IMR-90 (cell line): ENCODE measurements at regions not wholly inside any gene's neighbourhood (a gene's known extent, or its start where the extent isn't known, plus 50 kb on each side); places are given as distances from the start of the nearest gene placed in this dataset.

Experiments used
- ATAC-seq: fragments of 200-7000 bp; cut with Tn5 transposase; 2 replicates; pipeline ENCODE4 v1.9.1; 2020; ENCODE audit warnings: low read depth, mild to moderate bottlenecking, moderate library complexity
- BruUV-seq: library from RNA; stranded (reverse); fragments of 400-500 nt; replicated peaks from 2 replicates; lab custom pipeline; 2021; lab: Mats Ljungman, UMichigan
- CTCF ChIA-PET: fragments of 300-600 bp; formaldehyde crosslinking; extraction: SDS; loops from one replicate; lab custom pipeline; 2021; ENCODE audit warnings: antibody characterized with exemption; lab: Yijun Ruan, JAX
- POLR2A ChIA-PET: fragments of 300-600 bp; sonication (Branson Sonifier 250); formaldehyde crosslinking; loops from one replicate; lab custom pipeline; 2022; ENCODE audit warnings: antibody characterized with exemption; ENCODE audit not compliant: unreplicated experiment; lab: Charles Lee
- DNase-seq: peaks from one replicate; pipeline ENCODE4 v3.0.0; 2013
- H2AFZ ChIP-seq: replicated peaks from 2 replicates; pipeline ENCODE3; 2013; ENCODE audit warnings: low read length, mild to moderate bottlenecking; ENCODE audit not compliant: poor library complexity
- H2AK5ac ChIP-seq: 2 replicates; pipeline ENCODE4 v1.6.1; 2013; ENCODE audit warnings: low read depth, low read length, inconsistent platforms
- H2AK9ac ChIP-seq: replicated peaks from 2 replicates; pipeline ENCODE3; 2013; ENCODE audit warnings: mild to moderate bottlenecking, low read depth, low read length, moderate library complexity; ENCODE audit not compliant: poor library complexity
- H2BK120ac ChIP-seq: 2 replicates; pipeline ENCODE4 v1.6.1; 2013; ENCODE audit warnings: low read depth, low read length, inconsistent platforms
- H2BK15ac ChIP-seq: 3 replicates; pipeline ENCODE4 v1.6.1; 2013; ENCODE audit warnings: low read depth, low read length, inconsistent platforms
- H2BK20ac ChIP-seq: 2 replicates; pipeline ENCODE4 v1.6.1; 2013; ENCODE audit warnings: low read depth, mild to moderate bottlenecking, inconsistent platforms, low read length, moderate library complexity
- H2BK5ac ChIP-seq: 2 replicates; pipeline ENCODE4 v1.6.1; 2013; ENCODE audit warnings: mild to moderate bottlenecking, low read depth, low read length, inconsistent platforms; ENCODE audit not compliant: poor library complexity, severe bottlenecking
- H3K14ac ChIP-seq: replicated peaks from 2 replicates; pipeline ENCODE4 v1.6.1; 2013; ENCODE audit warnings: low read depth, low read length, inconsistent platforms
- H3K18ac ChIP-seq: 2 replicates; pipeline ENCODE4 v1.6.1; 2013; ENCODE audit warnings: low read depth, low read length, control low read depth
- H3K23ac ChIP-seq: 2 replicates; pipeline ENCODE4 v1.6.1; 2013; ENCODE audit warnings: low read depth, low read length, inconsistent platforms
- H3K27ac ChIP-seq: 2 replicates; pipeline ENCODE4 v1.5.1; 2013; ENCODE audit warnings: mild to moderate bottlenecking, control low read depth, low read length; ENCODE audit not compliant: insufficient read depth
- H3K27me3 ChIP-seq: 2 replicates; pipeline ENCODE4 v1.6.1; 2013; ENCODE audit warnings: low read length; ENCODE audit not compliant: control insufficient read depth, insufficient read depth
- H3K36me3 ChIP-seq: 2 replicates; pipeline ENCODE4 v1.6.1; 2013; ENCODE audit warnings: low read length, mixed read lengths; ENCODE audit not compliant: control insufficient read depth, insufficient read depth
- H3K4ac ChIP-seq: 2 replicates; pipeline ENCODE4 v1.6.1; 2013; ENCODE audit warnings: low read depth, low read length, inconsistent platforms
- H3K4me1 ChIP-seq: 2 replicates; pipeline ENCODE4 v1.6.1; 2013; ENCODE audit warnings: low read length, mixed read lengths; ENCODE audit not compliant: control insufficient read depth, insufficient read depth
- H3K4me2 ChIP-seq: 2 replicates; pipeline ENCODE4 v1.6.1; 2013; ENCODE audit warnings: low read depth, mild to moderate bottlenecking, control low read depth, low read length, moderate library complexity
- H3K4me3 ChIP-seq: 2 replicates; pipeline ENCODE4 v1.5.1; 2013; ENCODE audit warnings: low read depth, mild to moderate bottlenecking, control low read depth, low read length, moderate library complexity; ENCODE audit not compliant: insufficient read depth
- H3K56ac ChIP-seq: 2 replicates; pipeline ENCODE4 v1.6.1; 2013; ENCODE audit warnings: low read length, inconsistent platforms; ENCODE audit not compliant: insufficient read depth; ENCODE audit errors: extremely low read depth
- H3K79me1 ChIP-seq, 2 experiments: 2 replicates each; pipeline ENCODE4 v1.6.1; 2013; ENCODE audit warnings: low read length in 2 of 2, inconsistent platforms in 1 of 2, low read depth in 1 of 2
- H3K9ac ChIP-seq: 2 replicates; pipeline ENCODE4 v1.6.1; 2013; ENCODE audit warnings: low read depth, low read length, control low read depth
- H3K9me1 ChIP-seq: 2 replicates; pipeline ENCODE4 v1.6.1; 2013; ENCODE audit warnings: low read length, inconsistent platforms; ENCODE audit not compliant: insufficient read depth
- H3K9me3 ChIP-seq: 2 replicates; pipeline ENCODE4 v1.6.1; 2013; ENCODE audit warnings: low read length; ENCODE audit not compliant: control insufficient read depth, insufficient read depth
- H4K20me1 ChIP-seq: 2 replicates; pipeline ENCODE4 v1.6.1; 2013; ENCODE audit warnings: low read length, inconsistent platforms; ENCODE audit not compliant: insufficient read depth
- H4K5ac ChIP-seq: 2 replicates; pipeline ENCODE4 v1.6.1; 2013; ENCODE audit warnings: mild to moderate bottlenecking, low read depth, low read length, control low read depth
- H4K8ac ChIP-seq, 2 experiments: 2 replicates each; pipeline ENCODE4 v1.6.1; 2013; ENCODE audit warnings: low read depth in 2 of 2, low read length in 2 of 2, control low read depth in 1 of 2, inconsistent platforms in 1 of 2
- H4K91ac ChIP-seq: 2 replicates; pipeline ENCODE4 v1.6.1; 2013; ENCODE audit warnings: low read depth, low read length, inconsistent platforms; ENCODE audit not compliant: insufficient read depth
- BHLHE40 ChIP-seq: fragments of 150-350 bp; IDR thresholded peaks from 2 replicates; pipeline ENCODE4 v1.6.1; 2016; ENCODE audit warnings: mild to moderate bottlenecking, low read depth, low read length
- CEBPB ChIP-seq: IDR thresholded peaks from 2 replicates; pipeline ENCODE4 v1.6.1; 2012; ENCODE audit warnings: low read depth, low read length, improper control_type of control experiment
- CTCF ChIP-seq: conservative IDR thresholded peaks from 2 replicates; pipeline ENCODE4 v1.5.1; 2012; ENCODE audit warnings: mild to moderate bottlenecking, low read depth, low read length, improper control_type of control experiment
- ELK1 ChIP-seq: fragments of 150-350 bp; IDR thresholded peaks from 2 replicates; pipeline ENCODE4 v1.6.1; 2016; ENCODE audit warnings: low read depth, mild to moderate bottlenecking, low read length, moderate library complexity, borderline replicate concordance
- FOS ChIP-seq: fragments of 150-350 bp; IDR thresholded peaks from 2 replicates; pipeline ENCODE4 v1.6.1; 2016; ENCODE audit warnings: low read depth, low read length
- MAFK ChIP-seq: IDR thresholded peaks from 2 replicates; pipeline ENCODE4 v1.6.1; 2012; ENCODE audit warnings: low read depth, low read length, improper control_type of control experiment
- MAZ ChIP-seq: IDR thresholded peaks from 2 replicates; pipeline ENCODE4 v1.6.1; 2012; ENCODE audit warnings: low read depth, mild to moderate bottlenecking, low read length, improper control_type of control experiment, moderate library complexity, borderline replicate concordance
- POLR2A ChIP-seq: IDR thresholded peaks from 2 replicates; pipeline ENCODE4 v1.6.1; 2012; ENCODE audit warnings: mild to moderate bottlenecking, low read depth, low read length
- RAD21 ChIP-seq: IDR thresholded peaks from 2 replicates; pipeline ENCODE4 v1.6.1; 2012; ENCODE audit warnings: low read length, improper control_type of control experiment
- RFX5 ChIP-seq: IDR thresholded peaks from 2 replicates; pipeline ENCODE4 v1.8.0; 2012; ENCODE audit warnings: low read depth, mild to moderate bottlenecking, low read length, moderate library complexity
- WGBS, 2 experiments: methylation state at CpG; one replicate each; pipeline versions ENCODE4 v1.1.5 to v1.1.7; 2013; ENCODE audit warnings: missing lambda C conversion rate in 2 of 2; ENCODE audit not compliant: insufficient read length in 1 of 2; ENCODE audit errors: extremely low coverage in 2 of 2; 5-methylcytosine and 5-hydroxymethylcytosine counted together
- dilution Hi-C: fragments of 300-500 bp; cut with HindIII; formaldehyde crosslinking; loops from one replicate; pipeline ENCODE4 v1.14.3; 2018; ENCODE audit warnings: low sequenced_read_pairs; ENCODE audit not compliant: unreplicated experiment
- in situ Hi-C: fragments of 300-500 bp; cut with MboI; formaldehyde crosslinking; loops from 3 replicates; pipeline ENCODE4 v1.14.3; 2019; ENCODE audit warnings: low sequenced_read_pairs, inconsistent platforms, mixed read lengths
- intact Hi-C: fragments of 100-400 bp; cut with micrococcal nuclease; formaldehyde crosslinking; loops from 2 replicates; pipeline ENCODE4 v1.10.0; 2022

GRCh38 chr13:76516013-76516412, 370.2 kb downstream of the KCTD12 start:
- peak overlapping the region; percentile 46 for H2BK5ac ChIP-seq
- ChIA-PET CTCF (no interaction called here), POLR2A (no interaction called here)
- DNase-seq = peak; percentile 92
- H3K9me1 ChIP-seq = no peaks in the 10 kb centered on the region
- intact Hi-C loops = no loop called here
- H3K4me2 ChIP-seq = peak overlapping the region; percentile 65
- H2BK120ac ChIP-seq = peak overlapping the region; percentile 88
- H3K27me3 ChIP-seq = no peaks in the 10 kb centered on the region
- H3K18ac ChIP-seq = peak overlapping the region; percentile 88
- peak overlapping the region; percentile 55; the same call in 1 of the 2 replicates for H3K23ac ChIP-seq
- BruUV-seq = no TSS peak
- peak overlapping the region; percentile 79 for H3K27ac ChIP-seq
- in situ Hi-C loops = no loop called here
- peaks cover 5% of the 10 kb centered on the region for H3K4me1 ChIP-seq
- peak overlapping the region; percentile 75; the same call in 1 of the 3 replicates for H2BK15ac ChIP-seq
- no peaks in the 10 kb centered on the region for H3K36me3 ChIP-seq
- H2AK5ac ChIP-seq = peak overlapping the region; percentile 55
- H2AFZ ChIP-seq = peak overlapping the region; percentile 9
- H3K4ac ChIP-seq = peak overlapping the region; percentile 72
- peak overlapping the region; percentile 56 for H4K5ac ChIP-seq
- no peak; the same call in 1 of the 2 replicates for TF ChIP-seq MAFK
- no peak for TF ChIP-seq POLR2A
- no peak for TF ChIP-seq CTCF
- 0 out of 2 replicates have a peak, but pooled peaks have one; percentile 41 for TF ChIP-seq BHLHE40
- peak; percentile 33; the same call in 1 of the 2 replicates for TF ChIP-seq FOS
- TF ChIP-seq RFX5 = no peak
- TF ChIP-seq CEBPB = 0 out of 2 replicates have a peak, but pooled peaks have one; percentile 25
- TF ChIP-seq MAZ = no peak
- TF ChIP-seq RAD21 = no peak
- TF ChIP-seq ELK1 = no peak
- H4K8ac ChIP-seq = peak overlapping the region; percentile 38 to 84; a peak in 3 of 4 replicates
- H4K91ac ChIP-seq = peak overlapping the region; percentile 66
- no peaks in the 10 kb centered on the region for H3K9me3 ChIP-seq
- dilution Hi-C loops = no loop called here
- H3K4me3 ChIP-seq = no peak overlapping the region
- WGBS, 2 experiments = 0% methylated on average over 1 of the region's 1 CpG; no CpG with 5 or more reads in 1 of the 2 experiments
- peak; percentile 95 for ATAC-seq
- peak overlapping the region; percentile 39 for H3K14ac ChIP-seq
- peak overlapping the region; percentile 89 for H2BK20ac ChIP-seq
- no peaks in the 10 kb centered on the region for H4K20me1 ChIP-seq
- no peak overlapping the region for H3K9ac ChIP-seq
- no peak overlapping the region for H2AK9ac ChIP-seq
- peak overlapping the region; percentile 25; the same call in 1 of the 2 replicates for H3K56ac ChIP-seq
- H3K79me1 ChIP-seq = no peaks in the 10 kb centered on the region
